ENCODE measurements at regions not wholly inside any gene's neighbourhood (a gene's known extent, or its start where the extent isn't known, plus 50 kb on each side); places are given as distances from the start of the nearest gene placed in this dataset.

- TF ChIP-seq NR3C1 (IDR thresholded peaks at IDR 0.05) (no peak), CEBPB (IDR thresholded peaks at IDR 0.05) (no peak), CTCF (IDR thresholded peaks at IDR 0.05) (no peak), RAD21 (conservative IDR thresholded peaks at IDR 0.05 in 1 of 2, IDR thresholded peaks at IDR 0.05 in 1 of 2) (no peak), EP300 (IDR thresholded peaks at IDR 0.05) (no peak), KDM1A (IDR thresholded peaks at IDR 0.05; ENCODE audit: low read depth) (no peak), RARB (CRISPR knock-in tag; IDR thresholded peaks at IDR 0.05) (no peak), MAX (IDR thresholded peaks at IDR 0.05) (no peak), SREBF2 (IDR thresholded peaks at IDR 0.05) (no peak), MAZ (IDR thresholded peaks at IDR 0.05; ENCODE audit: borderline replicate concordance, low read depth, low read length) (no peak), HOXB13 (CRISPR knock-in tag; IDR thresholded peaks at IDR 0.05; ENCODE audit: low read depth) (no peak), POLR2A (IDR thresholded peaks at IDR 0.05; ENCODE audit: low read length) (no peak), CHD4 (IDR thresholded peaks at IDR 0.05; ENCODE audit: borderline replicate concordance) (no peak)
Measured at GRCh38 chr3:184457329-184457728, 77.5 kb downstream of the CHRD start.
